OCI-LY3 (cell line): ENCODE measurements at regions not wholly inside any gene's neighbourhood (a gene's known extent, or its start where the extent isn't known, plus 50 kb on each side); places are given as distances from the start of the nearest gene placed in this dataset.

Source experiments
- CTCF ChIP-seq: fragments of 200-600, 300-600 bp; sonication (generic); IDR thresholded peaks from 2 replicates; pipeline ENCODE4 v1.5.1; 2014; ENCODE audit warnings: antibody characterized with exemption, low read length, low read depth
- EZH2phosphoT487 ChIP-seq: fragments of 200-600 bp; shearing (Covaris generic); IDR thresholded peaks from 2 replicates; pipeline ENCODE4 v1.6.1; 2018; ENCODE audit warnings: antibody characterized with exemption, mixed run types, low read depth

GRCh38 chr13:106637519-106637918 is 69.6 kb upstream of the ARGLU1 start:
- no peak for TF ChIP-seq CTCF
- no peak for TF ChIP-seq EZH2phosphoT487
